Glutamatergic neuron (in vitro differentiated cells): ENCODE measurements at regions not wholly inside any gene's neighbourhood (a gene's known extent, or its start where the extent isn't known, plus 50 kb on each side); places are given as distances from the start of the nearest gene placed in this dataset.

Experiments used
- DNase-seq: peaks from one replicate; pipeline ENCODE4 v3.0.0; 2022
- H3K27ac Mint-ChIP-seq: one replicate; pipeline ENCODE4 v1.8.0; 2020; ENCODE audit warnings: mild to moderate bottlenecking, mixed read lengths, inconsistent platforms; ENCODE audit not compliant: unreplicated experiment
- H3K27me3 Mint-ChIP-seq: one replicate; pipeline ENCODE4 v1.8.0; 2020; ENCODE audit warnings: mild to moderate bottlenecking, moderate library complexity, mixed read lengths, inconsistent platforms; ENCODE audit not compliant: unreplicated experiment
- H3K36me3 Mint-ChIP-seq: one replicate; pipeline ENCODE4 v1.8.0; 2020; ENCODE audit warnings: mild to moderate bottlenecking, mixed read lengths, inconsistent platforms; ENCODE audit not compliant: unreplicated experiment
- H3K4me1 Mint-ChIP-seq: one replicate; pipeline ENCODE4 v1.8.0; 2020; ENCODE audit warnings: mild to moderate bottlenecking, low read depth, mixed read lengths, inconsistent platforms; ENCODE audit not compliant: unreplicated experiment
- H3K4me3 Mint-ChIP-seq: one replicate; pipeline ENCODE4 v1.8.0; 2020; ENCODE audit warnings: mild to moderate bottlenecking, mixed read lengths, inconsistent platforms; ENCODE audit not compliant: unreplicated experiment
- H3K9me3 Mint-ChIP-seq: one replicate; pipeline ENCODE4 v1.8.0; 2020; ENCODE audit warnings: mild to moderate bottlenecking, moderate library complexity, mixed read lengths, inconsistent platforms; ENCODE audit not compliant: unreplicated experiment
- CTCF ChIP-seq: fragments of 200-600 bp; sonication (generic); IDR thresholded peaks from one replicate; pipeline ENCODE4 v1.5.0; 2021; ENCODE audit not compliant: partially characterized antibody, unreplicated experiment

- Mint-ChIP-seq H3K27ac (no peak overlapping the region), H3K9me3 (no peaks in the 10 kb centered on the region), H3K4me1 (no peaks in the 10 kb centered on the region), H3K36me3 (no peaks in the 10 kb centered on the region), H3K27me3 (no peaks in the 10 kb centered on the region), H3K4me3 (no peak overlapping the region)
- DNase-seq, result no peak
- no peak for TF ChIP-seq CTCF
These were observed 1125.7 kb downstream of the BRINP3 start for GRCh38 chr1:189351960-189352359.

GRCh38 chr1:189356206-189356605 lies 1121.5 kb downstream of the BRINP3 start:
- TF ChIP-seq CTCF, result no peak
- H3K27ac Mint-ChIP-seq, result no peak overlapping the region
- no peaks in the 10 kb centered on the region for H3K27me3 Mint-ChIP-seq
- H3K36me3 Mint-ChIP-seq, result no peaks in the 10 kb centered on the region
- no peaks in the 10 kb centered on the region for H3K4me1 Mint-ChIP-seq
- H3K9me3 Mint-ChIP-seq, result no peaks in the 10 kb centered on the region
- no peak for DNase-seq
- H3K4me3 Mint-ChIP-seq, result no peak overlapping the region

- TF ChIP-seq CTCF, result no peak
- Mint-ChIP-seq H3K27ac (no peak overlapping the region), H3K9me3 (no peaks in the 10 kb centered on the region), H3K36me3 (no peaks in the 10 kb centered on the region), H3K4me1 (no peaks in the 10 kb centered on the region), H3K27me3 (no peaks in the 10 kb centered on the region), H3K4me3 (no peak overlapping the region)
- DNase-seq, result no peak
These were observed 1120.3 kb downstream of the BRINP3 start for GRCh38 chr1:189357317-189357716.

- DNase-seq, result no peak
- Mint-ChIP-seq H3K27ac (no peak overlapping the region), H3K9me3 (no peaks in the 10 kb centered on the region), H3K36me3 (no peaks in the 10 kb centered on the region), H3K4me1 (no peaks in the 10 kb centered on the region), H3K27me3 (no peaks in the 10 kb centered on the region), H3K4me3 (no peak overlapping the region)
- no peak for TF ChIP-seq CTCF
These were observed 1108.1 kb downstream of the BRINP3 start for GRCh38 chr1:189369612-189370011.

- H3K27ac Mint-ChIP-seq, result no peak overlapping the region
- TF ChIP-seq CTCF, result no peak
- H3K27me3 Mint-ChIP-seq, result no peaks in the 10 kb centered on the region
- no peaks in the 10 kb centered on the region for H3K9me3 Mint-ChIP-seq
- H3K4me3 Mint-ChIP-seq, result no peak overlapping the region
- H3K36me3 Mint-ChIP-seq, result no peaks in the 10 kb centered on the region
- DNase-seq, result no peak
- no peaks in the 10 kb centered on the region for H3K4me1 Mint-ChIP-seq
These were observed 1102.8 kb downstream of the BRINP3 start for GRCh38 chr1:189374816-189375215.
